Activated CD8-positive, alpha-beta memory T cell treated with anti-CD3 and anti-CD28 coated beads for 48 hours (primary cell): ENCODE measurements at regions not wholly inside any gene's neighbourhood (a gene's known extent, or its start where the extent isn't known, plus 50 kb on each side); places are given as distances from the start of the nearest gene placed in this dataset.
"Not testable (repeated sequence)": the region's sequence is repeated elsewhere in the genome, so short reads cannot be mapped to it uniquely, and the experiment has no call there.

Experiments
- DNase-seq, 3 experiments: peaks; one replicate each; pipeline ENCODE4 v3.0.0-alpha.2; 2020; ENCODE audit warnings: low read depth in 2 of 3, low spot score in 2 of 3

- DNase-seq = no peak
Measured at GRCh38 chr12:19819231-19819630, 379.9 kb downstream of the AEBP2 start.

- DNase-seq = no peak
Measured at GRCh38 chr12:19822476-19822875, 383.2 kb downstream of the AEBP2 start.

GRCh38 chr12:19823326-19823725 lies 384.0 kb downstream of the AEBP2 start:
- not testable (repeated sequence) for DNase-seq

GRCh38 chr12:19826980-19827550 lies 387.8 kb downstream of the AEBP2 start:
- no peak for DNase-seq

GRCh38 chr12:19829100-19829853 lies 390.0 kb downstream of the AEBP2 start:
- no peak for DNase-seq

- no peak for DNase-seq
Measured at GRCh38 chr12:19830446-19830845, 391.2 kb downstream of the AEBP2 start.

GRCh38 chr12:19833775-19834501 lies 394.6 kb downstream of the AEBP2 start:
- DNase-seq = no peak

GRCh38 chr12:19834592-19834991 lies 395.3 kb downstream of the AEBP2 start:
- DNase-seq = no peak

- DNase-seq = no peak
Measured at GRCh38 chr12:19836056-19836455, 396.8 kb downstream of the AEBP2 start.

GRCh38 chr12:19836456-19836855 lies 397.2 kb downstream of the AEBP2 start:
- DNase-seq = no peak

GRCh38 chr12:19837543-19837942 lies 398.3 kb downstream of the AEBP2 start:
- DNase-seq = no peak

- DNase-seq = no peak
Measured at GRCh38 chr12:19841451-19841850, 402.2 kb downstream of the AEBP2 start.

GRCh38 chr12:19842116-19842515 lies 402.8 kb downstream of the AEBP2 start:
- no peak for DNase-seq

- DNase-seq = no peak
Measured at GRCh38 chr12:19844224-19844623, 404.9 kb downstream of the AEBP2 start.

- DNase-seq = no peak
Measured at GRCh38 chr12:19846574-19846973, 407.3 kb downstream of the AEBP2 start.

- no peak for DNase-seq
Measured at GRCh38 chr12:19847294-19848059, 408.2 kb downstream of the AEBP2 start.

GRCh38 chr12:19848421-19848820 lies 409.1 kb downstream of the AEBP2 start:
- DNase-seq = no peak

- DNase-seq = no peak
Measured at GRCh38 chr12:19849208-19849607, 409.9 kb downstream of the AEBP2 start.

GRCh38 chr12:19850346-19851065 lies 411.2 kb downstream of the AEBP2 start:
- DNase-seq = no peak

GRCh38 chr12:19852100-19852855 lies 413.0 kb downstream of the AEBP2 start:
- DNase-seq = no peak
